CD4-positive, alpha-beta memory T cell (primary cell): ENCODE measurements at regions not wholly inside any gene's neighbourhood (a gene's known extent, or its start where the extent isn't known, plus 50 kb on each side); places are given as distances from the start of the nearest gene placed in this dataset.

Experiments
- CTCF ChIA-PET: fragments of 350-600 bp; sonication (Branson Sonifier 250); formaldehyde crosslinking; loops from one replicate; lab custom pipeline; 2021; ENCODE audit warnings: inconsistent platforms; ENCODE audit not compliant: partially characterized antibody; lab: Charles Lee
- POLR2A ChIA-PET: fragments of 350-600 bp; sonication (Branson Sonifier 250); formaldehyde crosslinking; loops from one replicate; lab custom pipeline; 2021; ENCODE audit not compliant: partially characterized antibody; lab: Charles Lee
- DNase-seq, 5 donors: peaks; one replicate each; pipeline versions ENCODE4 v3.0.0 to v3.0.0-alpha.2; 2020 to 2022; ENCODE audit warnings: mixed read lengths in 1 of 5
- H3K27ac ChIP-seq: one replicate; pipeline ENCODE4 v1.7.0; 2013; ENCODE audit warnings: low read depth, low read length
- H3K27me3 ChIP-seq: 2 replicates; pipeline ENCODE4 v1.7.0; 2013; ENCODE audit warnings: mild to moderate bottlenecking, low read length, moderate library complexity; ENCODE audit not compliant: insufficient read depth
- H3K36me3 ChIP-seq: 2 replicates; pipeline ENCODE4 v1.7.0; 2013; ENCODE audit warnings: mild to moderate bottlenecking, low read length, moderate library complexity; ENCODE audit not compliant: insufficient read depth
- H3K4me1 ChIP-seq: 2 replicates; pipeline ENCODE4 v1.7.0; 2013; ENCODE audit warnings: mild to moderate bottlenecking, low read length, moderate library complexity; ENCODE audit not compliant: insufficient read depth
- H3K4me3 ChIP-seq, 2 donors: one replicate each; pipeline ENCODE4 v1.7.0; 2013; ENCODE audit warnings: low read length in 2 of 2, mild to moderate bottlenecking in 1 of 2
- H3K9me3 ChIP-seq, 2 donors: one replicate each; pipeline ENCODE4 v1.7.0; 2013; ENCODE audit warnings: low read length in 2 of 2, control low read depth in 1 of 2; ENCODE audit not compliant: control insufficient read depth in 1 of 2
- H3K27ac Mint-ChIP-seq, 7 donors: one replicate each; pipeline ENCODE4 v1.8.0; 2020 to 2021; ENCODE audit warnings: mixed read lengths in 7 of 7, mild to moderate bottlenecking in 6 of 7, inconsistent platforms in 3 of 7, moderate library complexity in 3 of 7
- H3K27me3 Mint-ChIP-seq, 2 donors: one replicate each; pipeline ENCODE4 v1.8.0; 2020 to 2021; ENCODE audit warnings: mixed read lengths in 2 of 2
- H3K36me3 Mint-ChIP-seq, 2 donors: one replicate each; pipeline ENCODE4 v1.8.0; 2020 to 2021; ENCODE audit warnings: mixed read lengths in 2 of 2, inconsistent platforms in 1 of 2, mild to moderate bottlenecking in 1 of 2
- H3K4me1 Mint-ChIP-seq, 4 donors: one replicate each; pipeline ENCODE4 v1.8.0; 2020 to 2021; ENCODE audit warnings: mixed read lengths in 4 of 4, mild to moderate bottlenecking in 1 of 4
- H3K4me3 Mint-ChIP-seq, 8 donors: one replicate each; pipeline ENCODE4 v1.8.0; 2020 to 2021; ENCODE audit warnings: mixed read lengths in 8 of 8, mild to moderate bottlenecking in 7 of 8, moderate library complexity in 6 of 8, inconsistent platforms in 3 of 8
- H3K9me3 Mint-ChIP-seq, 8 donors: one replicate each; pipeline ENCODE4 v1.8.0; 2020 to 2021; ENCODE audit warnings: mixed read lengths in 8 of 8, mild to moderate bottlenecking in 5 of 8, inconsistent platforms in 3 of 8, moderate library complexity in 1 of 8
- intact Hi-C: fragments of 100-400 bp; cut with micrococcal nuclease; formaldehyde crosslinking; loops from one replicate; pipeline ENCODE4 v1.15.1; 2023

GRCh38 chr4:14867847-14868246 lies 134.4 kb upstream of the CPEB2 start:
- Histone ChIP-seq H3K9me3 (no peaks in the 10 kb centered on the region), H3K36me3 (no peaks in the 10 kb centered on the region), H3K4me3 (no peak overlapping the region), H3K4me1 (no peaks in the 10 kb centered on the region), H3K27me3 (no peaks in the 10 kb centered on the region), H3K27ac (no peak overlapping the region)
- POLR2A ChIA-PET: no interaction called here
- Mint-ChIP-seq H3K4me3 (no peak overlapping the region), H3K27ac (no peak overlapping the region), H3K4me1 (no peaks in the 10 kb centered on the region), H3K9me3 (no peaks in the 10 kb centered on the region), H3K27me3 (peaks cover 4 to 7% of the 10 kb centered on the region in 2 donors), H3K36me3 (no peaks in the 10 kb centered on the region)
- CTCF ChIA-PET: no interaction called here
- no peak for DNase-seq
- intact Hi-C loops: no loop called here

GRCh38 chr4:14868426-14869395 lies 133.6 kb upstream of the CPEB2 start:
- H3K27ac Mint-ChIP-seq: no peak overlapping the region
- H3K36me3 Mint-ChIP-seq: no peaks in the 10 kb centered on the region
- POLR2A ChIA-PET: no interaction called here
- no peaks in the 10 kb centered on the region for H3K9me3 Mint-ChIP-seq
- no peak for DNase-seq
- Histone ChIP-seq H3K27ac (no peak overlapping the region), H3K9me3 (no peaks in the 10 kb centered on the region), H3K4me1 (no peaks in the 10 kb centered on the region), H3K27me3 (no peaks in the 10 kb centered on the region), H3K4me3 (no peak overlapping the region), H3K36me3 (no peaks in the 10 kb centered on the region)
- H3K4me1 Mint-ChIP-seq: no peaks in the 10 kb centered on the region
- H3K27me3 Mint-ChIP-seq: peaks cover 4 to 5% of the 10 kb centered on the region in 2 donors
- H3K4me3 Mint-ChIP-seq: no peak overlapping the region
- intact Hi-C loops: no loop called here
- CTCF ChIA-PET: no interaction called here

GRCh38 chr4:14871676-14872430 lies 130.4 kb upstream of the CPEB2 start:
- Histone ChIP-seq H3K27ac (no peak overlapping the region), H3K9me3 (no peaks in the 10 kb centered on the region), H3K4me1 (peaks cover 2% of the 10 kb centered on the region), H3K36me3 (no peaks in the 10 kb centered on the region), H3K27me3 (no peaks in the 10 kb centered on the region), H3K4me3 (no peak overlapping the region)
- peak in 3 of 5 donors; percentile 4 to 24 (median 7) for DNase-seq
- intact Hi-C loops: loop anchor here (1.0 kb wide), 1 partner anchor 134 kb away; no protein-coding TSS in a partner anchor
- peaks cover 0 to 5% of the 10 kb centered on the region in 2 donors for H3K27me3 Mint-ChIP-seq
- H3K4me3 Mint-ChIP-seq: no peak overlapping the region
- H3K27ac Mint-ChIP-seq: no peak overlapping the region
- ChIA-PET POLR2A (interaction anchor here (1.1 kb wide), 1 partner anchor 129 kb away, joined by 3 read pairs; no protein-coding TSS in a partner anchor), CTCF (interaction anchor here (1.4 to 2.0 kb wide), 2 partner anchors 9 to 12 kb away, joined by 3 to 5 read pairs; no protein-coding TSS in a partner anchor)
- no peaks in the 10 kb centered on the region for H3K36me3 Mint-ChIP-seq
- peaks cover 4 to 16% (median 5%) of the 10 kb centered on the region in 4 donors for H3K4me1 Mint-ChIP-seq
- no peaks in the 10 kb centered on the region for H3K9me3 Mint-ChIP-seq

- Histone ChIP-seq H3K27me3 (no peaks in the 10 kb centered on the region), H3K4me1 (peaks cover 11% of the 10 kb centered on the region), H3K36me3 (no peaks in the 10 kb centered on the region), H3K4me3 (no peak overlapping the region), H3K9me3 (no peaks in the 10 kb centered on the region), H3K27ac (no peak overlapping the region)
- CTCF ChIA-PET: no interaction called here
- Mint-ChIP-seq H3K27ac (no peak overlapping the region), H3K27me3 (peaks cover 0 to 4% of the 10 kb centered on the region in 2 donors), H3K4me3 (no peak overlapping the region), H3K9me3 (no peaks in the 10 kb centered on the region), H3K4me1 (peaks cover 11 to 27% (median 14%) of the 10 kb centered on the region in 4 donors), H3K36me3 (no peaks in the 10 kb centered on the region)
- no peak for DNase-seq
- POLR2A ChIA-PET: no interaction called here
- intact Hi-C loops: no loop called here
Observed at GRCh38 chr4:14874990-14875389, 127.3 kb upstream of the CPEB2 start.

GRCh38 chr4:14877246-14878225 lies 124.7 kb upstream of the CPEB2 start:
- ChIA-PET POLR2A (interaction anchor here (1.3 kb wide), 1 partner anchor 126 kb away, joined by 3 read pairs; no protein-coding TSS in a partner anchor), CTCF (no interaction called here)
- Mint-ChIP-seq H3K27me3 (peaks cover 0 to 1% of the 10 kb centered on the region in 2 donors), H3K27ac (peak overlapping the region; percentile 53 to 83 (median 65)), H3K9me3 (no peaks in the 10 kb centered on the region), H3K4me3 (peak overlapping the region in 3 of 8 donors; percentile 21 to 47 (median 34)), H3K36me3 (no peaks in the 10 kb centered on the region), H3K4me1 (peaks cover 11 to 27% (median 14%) of the 10 kb centered on the region in 4 donors)
- H3K9me3 ChIP-seq: no peaks in the 10 kb centered on the region
- intact Hi-C loops: no loop called here
- peaks cover 11% of the 10 kb centered on the region for H3K4me1 ChIP-seq
- no peaks in the 10 kb centered on the region for H3K27me3 ChIP-seq
- H3K36me3 ChIP-seq: no peaks in the 10 kb centered on the region
- H3K4me3 ChIP-seq: no peak overlapping the region
- peak in 1 of 5 donors; percentile 2 for DNase-seq
- H3K27ac ChIP-seq: no peak overlapping the region

- Mint-ChIP-seq H3K9me3 (no peaks in the 10 kb centered on the region), H3K27ac (no peak overlapping the region), H3K4me3 (no peak overlapping the region), H3K36me3 (no peaks in the 10 kb centered on the region), H3K27me3 (peaks cover 0 to 3% of the 10 kb centered on the region in 2 donors), H3K4me1 (peaks cover 11 to 27% (median 14%) of the 10 kb centered on the region in 4 donors)
- H3K27me3 ChIP-seq: no peaks in the 10 kb centered on the region
- POLR2A ChIA-PET: no interaction called here
- intact Hi-C loops: no loop called here
- no peaks in the 10 kb centered on the region for H3K36me3 ChIP-seq
- H3K4me1 ChIP-seq: peaks cover 11% of the 10 kb centered on the region
- no peak for DNase-seq
- H3K4me3 ChIP-seq: no peak overlapping the region
- no peak overlapping the region for H3K27ac ChIP-seq
- CTCF ChIA-PET: no interaction called here
- H3K9me3 ChIP-seq: no peaks in the 10 kb centered on the region
Observed at GRCh38 chr4:14878681-14879080, 123.6 kb upstream of the CPEB2 start.
